ENCODE measurements at regions not wholly inside any gene's neighbourhood (a gene's known extent, or its start where the extent isn't known, plus 50 kb on each side); places are given as distances from the start of the nearest gene placed in this dataset.
"Not testable (repeated sequence)": the region's sequence is repeated elsewhere in the genome, so short reads cannot be mapped to it uniquely, and the experiment has no call there.

GRCh38 chr15:59794229-59794886 lies 105.2 kb upstream of the BNIP2 start:
- no peak for ATAC-seq (ENCODE audit: low FRiP score)
- no peak for TF ChIP-seq CTCF (IDR thresholded peaks at IDR 0.05)
- no peak for DNase-seq (ENCODE audit: low spot score)

- DNase-seq (ENCODE audit: low spot score) (no peak), ATAC-seq (ENCODE audit: low FRiP score) (no peak)
- TF ChIP-seq CTCF (IDR thresholded peaks at IDR 0.05) = no peak
Measured at GRCh38 chr15:59792359-59792758, 103.2 kb upstream of the BNIP2 start.

GRCh38 chr15:59791755-59792154 lies 102.6 kb upstream of the BNIP2 start:
- ATAC-seq (ENCODE audit: low FRiP score) (no peak), DNase-seq (ENCODE audit: low spot score) (no peak)
- TF ChIP-seq CTCF (IDR thresholded peaks at IDR 0.05) = no peak

- no peak for TF ChIP-seq CTCF (IDR thresholded peaks at IDR 0.05)
- no peak for DNase-seq (ENCODE audit: low spot score)
- ATAC-seq (ENCODE audit: low FRiP score) = no peak
Measured at GRCh38 chr15:59791079-59791478, 102.0 kb upstream of the BNIP2 start.

GRCh38 chr15:59786466-59786865 lies 97.3 kb upstream of the BNIP2 start:
- not testable (repeated sequence) for ATAC-seq (ENCODE audit: low FRiP score); DNase-seq (ENCODE audit: low spot score)

- ATAC-seq (ENCODE audit: low FRiP score); DNase-seq (ENCODE audit: low spot score): not testable (repeated sequence)
Measured at GRCh38 chr15:59785981-59786380, 96.9 kb upstream of the BNIP2 start.

- not testable (repeated sequence) for DNase-seq (ENCODE audit: low spot score); ATAC-seq (ENCODE audit: low FRiP score)
Measured at GRCh38 chr15:59783774-59784520, 94.8 kb upstream of the BNIP2 start.

- DNase-seq (ENCODE audit: low spot score) = no peak
- ATAC-seq (ENCODE audit: low FRiP score) = no peak
- TF ChIP-seq CTCF (IDR thresholded peaks at IDR 0.05) = no peak
Measured at GRCh38 chr15:59779110-59779509, 90.0 kb upstream of the BNIP2 start.
